IPS-11a (cell line): ENCODE measurements at regions not wholly inside any gene's neighbourhood (a gene's known extent, or its start where the extent isn't known, plus 50 kb on each side); places are given as distances from the start of the nearest gene placed in this dataset.

Experiments
- H3K4me3 ChIP-seq: one replicate; pipeline ENCODE4 v1.5.1; 2013; ENCODE audit warnings: low read depth, low read length, control low read depth

GRCh38 chr1:193681422-193681821, 495.0 kb upstream of the B3GALT2 start:
- H3K4me3 ChIP-seq, result no peak overlapping the region

- no peak overlapping the region for H3K4me3 ChIP-seq
These were observed 494.5 kb upstream of the B3GALT2 start for GRCh38 chr1:193680924-193681316.

GRCh38 chr1:193680247-193680923, 494.0 kb upstream of the B3GALT2 start:
- no peak overlapping the region for H3K4me3 ChIP-seq

- no peak overlapping the region for H3K4me3 ChIP-seq
These were observed 491.5 kb upstream of the B3GALT2 start for GRCh38 chr1:193677874-193678273.

GRCh38 chr1:193676996-193677549, 490.7 kb upstream of the B3GALT2 start:
- H3K4me3 ChIP-seq, result no peak overlapping the region

DNA sequence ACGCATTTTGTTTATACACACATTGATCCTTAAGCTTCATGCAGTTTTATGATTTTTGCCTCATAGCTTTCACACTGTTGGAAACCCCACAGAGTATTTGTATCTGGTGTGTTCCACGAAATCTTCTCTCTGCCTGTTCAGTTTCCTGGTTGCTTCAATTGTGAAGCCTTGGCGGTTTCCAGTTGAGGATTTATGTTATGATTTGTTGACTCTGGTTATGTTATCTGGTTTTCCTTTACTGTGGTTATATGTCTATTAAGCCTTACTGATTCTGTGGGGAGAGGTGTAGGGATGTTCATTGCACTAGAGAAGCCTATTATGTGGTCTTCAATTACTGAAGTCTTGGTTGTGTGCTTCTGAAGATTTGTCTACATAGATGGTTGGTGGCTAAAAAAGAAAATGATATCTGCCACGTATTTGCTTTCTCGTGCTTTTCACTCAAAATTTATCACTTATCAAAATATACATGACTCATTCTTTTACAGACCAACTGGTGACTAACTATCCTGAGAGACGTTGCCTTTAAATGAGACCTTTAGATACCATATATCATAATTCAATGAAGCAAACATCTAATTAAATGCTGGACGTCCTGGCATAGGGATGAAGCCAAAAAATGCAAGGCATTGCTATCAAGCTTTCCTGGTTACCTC, 488.0 kb upstream of the B3GALT2 start:
- H3K4me3 ChIP-seq, result no peak overlapping the region

GRCh38 chr1:193666485-193667083, 480.2 kb upstream of the B3GALT2 start:
- no peak overlapping the region for H3K4me3 ChIP-seq

DNA sequence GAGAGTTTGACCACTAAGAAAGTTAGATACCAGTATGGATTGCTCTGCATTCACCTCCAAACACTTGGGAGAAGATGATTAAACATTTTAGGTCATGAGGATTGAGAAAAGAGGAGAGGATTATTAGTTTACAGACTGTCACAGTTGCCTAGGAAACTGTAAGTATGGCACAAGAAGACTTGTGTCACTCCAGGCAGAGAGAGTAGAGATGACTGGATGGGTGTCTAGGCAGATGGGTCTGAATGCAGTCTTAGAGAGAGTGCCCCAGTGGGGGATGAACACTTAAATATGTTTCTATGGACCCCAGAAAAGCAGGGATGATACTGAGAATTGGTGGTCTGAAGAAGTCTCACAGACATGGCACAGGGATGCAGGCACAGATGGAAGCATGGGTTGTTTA, 477.6 kb upstream of the B3GALT2 start:
- H3K4me3 ChIP-seq, result no peak overlapping the region

DNA sequence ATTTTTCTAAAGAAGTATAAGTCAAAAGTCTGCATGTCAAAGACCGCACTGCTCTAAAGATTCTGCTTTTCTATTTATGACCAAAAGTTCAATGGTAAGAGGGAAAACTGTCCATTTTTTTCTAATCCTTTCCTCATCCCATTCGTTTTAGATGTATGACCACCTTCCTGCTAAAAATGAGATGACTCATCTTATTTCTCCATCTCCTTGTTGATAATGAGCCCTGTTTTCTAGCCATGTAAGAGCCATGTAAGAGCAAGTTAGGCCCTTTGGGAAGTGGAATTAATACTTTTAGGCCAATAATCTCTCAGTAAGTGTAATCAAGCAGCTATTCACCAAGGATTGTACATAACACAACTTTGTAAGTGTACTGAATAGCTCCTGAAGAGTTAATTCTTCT, 475.6 kb upstream of the B3GALT2 start:
- no peak overlapping the region for H3K4me3 ChIP-seq

GRCh38 chr1:193661385-193661784, 475.0 kb upstream of the B3GALT2 start:
- no peak overlapping the region for H3K4me3 ChIP-seq

GRCh38 chr1:193660428-193660827, 474.0 kb upstream of the B3GALT2 start:
- H3K4me3 ChIP-seq, result no peak overlapping the region

DNA sequence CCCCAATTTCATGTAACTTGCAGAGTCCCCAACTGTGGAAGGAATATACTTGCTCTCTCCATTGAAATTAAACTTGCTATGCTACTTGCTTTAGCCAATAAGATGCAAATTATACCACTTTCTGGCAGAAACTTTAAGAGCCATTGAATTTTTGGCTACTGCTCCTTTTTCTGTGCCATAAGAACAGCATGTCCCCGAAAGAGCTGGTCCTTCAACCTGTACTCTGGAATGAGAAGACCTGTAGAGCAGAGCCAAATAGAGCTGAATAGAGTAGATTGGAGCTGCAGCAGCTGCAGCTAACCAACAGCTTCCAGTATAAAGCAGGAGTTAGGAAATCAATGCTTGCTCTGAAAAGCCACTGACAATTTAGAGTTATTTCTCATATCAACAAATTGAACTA, 472.3 kb upstream of the B3GALT2 start:
- H3K4me3 ChIP-seq, result no peak overlapping the region

DNA sequence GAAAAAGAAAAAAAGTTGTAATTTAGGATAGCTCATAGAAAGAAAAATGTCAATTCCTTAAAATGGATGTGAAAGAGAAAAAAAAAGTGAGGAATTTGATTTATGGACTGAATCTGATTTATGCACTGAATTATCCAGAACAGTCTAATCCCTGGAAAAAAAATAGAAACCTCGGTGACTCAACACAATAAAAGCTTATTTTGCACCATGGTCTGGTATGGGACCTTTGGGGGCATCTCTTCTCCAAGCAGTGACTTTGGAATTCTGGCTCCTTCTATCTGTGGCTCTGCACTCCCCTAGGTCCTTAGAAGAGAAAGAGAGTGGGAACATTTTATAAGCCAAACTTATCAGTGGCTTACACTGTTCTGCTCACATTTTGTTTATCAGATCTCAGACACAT, 471.7 kb upstream of the B3GALT2 start:
- H3K4me3 ChIP-seq, result no peak overlapping the region

GRCh38 chr1:193657552-193657951, 471.1 kb upstream of the B3GALT2 start:
- H3K4me3 ChIP-seq, result no peak overlapping the region

DNA sequence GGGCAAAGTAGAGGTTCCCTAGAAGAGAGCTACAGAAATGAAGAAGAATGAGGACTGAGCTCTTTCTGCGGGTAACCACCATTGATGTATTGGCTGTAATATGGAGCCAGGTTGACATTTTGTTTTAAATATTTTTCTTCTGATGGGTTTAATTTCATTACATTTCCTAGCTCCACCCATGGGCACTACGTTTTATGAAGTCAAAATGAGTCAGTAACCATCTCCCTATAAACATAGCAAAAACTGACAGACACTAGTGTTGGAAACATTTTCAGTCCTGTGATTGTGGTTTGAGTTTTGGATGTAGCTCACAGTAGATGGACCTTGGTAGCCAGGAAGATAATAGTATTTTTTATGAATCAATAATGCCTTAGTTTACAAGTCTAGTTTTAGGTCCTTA, 470.4 kb upstream of the B3GALT2 start:
- H3K4me3 ChIP-seq, result no peak overlapping the region

- no peak overlapping the region for H3K4me3 ChIP-seq
These were observed 468.7 kb upstream of the B3GALT2 start for GRCh38 chr1:193654951-193655735.

DNA sequence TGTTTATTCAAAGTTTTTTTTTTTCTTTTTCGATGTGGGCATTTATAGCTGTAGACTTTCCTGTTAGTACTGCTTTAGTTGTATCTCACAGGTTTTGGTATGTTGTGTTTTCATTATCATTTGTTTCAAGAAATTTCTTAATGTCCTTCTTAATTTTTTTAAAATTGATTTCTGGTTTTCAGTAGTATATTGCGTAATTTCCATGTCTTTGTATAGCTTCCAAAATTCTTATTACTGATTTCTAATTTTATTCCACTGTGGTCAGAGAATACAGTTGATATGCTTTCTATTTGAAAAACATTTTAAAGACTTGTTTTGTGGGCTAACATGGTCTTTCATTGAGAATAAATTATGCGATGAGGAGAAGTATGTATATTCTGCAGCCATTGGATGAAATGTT, 463.2 kb upstream of the B3GALT2 start:
- no peak overlapping the region for H3K4me3 ChIP-seq

- H3K4me3 ChIP-seq, result no peak overlapping the region
These were observed 448.5 kb upstream of the B3GALT2 start for GRCh38 chr1:193634876-193635275.

- no peak overlapping the region for H3K4me3 ChIP-seq
These were observed 448.1 kb upstream of the B3GALT2 start for GRCh38 chr1:193634470-193634869.

- no peak overlapping the region for H3K4me3 ChIP-seq
These were observed 447.6 kb upstream of the B3GALT2 start for GRCh38 chr1:193633991-193634390.

DNA sequence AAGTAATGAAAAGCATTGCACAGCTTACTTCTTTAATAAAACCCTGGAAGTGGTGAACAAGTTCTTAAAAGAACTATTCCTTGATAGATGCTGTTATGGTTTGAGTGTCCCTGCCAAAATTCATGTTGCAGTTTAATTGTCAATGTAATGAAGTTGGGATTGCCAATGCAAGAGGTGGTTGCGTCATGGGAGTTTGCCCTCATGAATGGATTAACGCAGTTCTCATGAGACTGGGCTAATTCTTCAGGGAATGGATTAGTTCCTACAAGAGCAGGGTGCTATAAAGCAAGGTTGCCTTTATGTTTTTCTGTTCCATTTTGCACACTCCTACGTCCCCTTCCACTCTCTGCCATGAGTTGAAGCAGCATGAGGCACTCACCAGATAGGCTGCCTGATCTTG, 446.7 kb upstream of the B3GALT2 start:
- no peak overlapping the region for H3K4me3 ChIP-seq
